Panc1 (cell line): ENCODE measurements at regions not wholly inside any gene's neighbourhood (a gene's known extent, or its start where the extent isn't known, plus 50 kb on each side); places are given as distances from the start of the nearest gene placed in this dataset.

ENCODE experiments used
- ATAC-seq: fragments of 200-7000 bp; cut with Tn5 transposase; 2 replicates; pipeline ENCODE4 v1.9.1; 2020; ENCODE audit warnings: mild to moderate bottlenecking, moderate library complexity
- BruUV-seq: library from RNA; stranded (reverse); fragments of 400-500 nt; replicated peaks from 2 replicates; lab custom pipeline; 2021; lab: Mats Ljungman, UMichigan
- CTCF ChIA-PET: fragments of 300-600 bp; sonication (Branson Sonifier 250); formaldehyde crosslinking; loops from one replicate; lab custom pipeline; 2022; ENCODE audit warnings: antibody characterized with exemption; lab: Charles Lee
- POLR2A ChIA-PET: fragments of 300-600 bp; sonication (Branson Sonifier 250); formaldehyde crosslinking; loops from one replicate; lab custom pipeline; 2022; ENCODE audit warnings: antibody characterized with exemption; lab: Charles Lee
- DNase-seq: peaks from one replicate; pipeline ENCODE4 v3.0.0-alpha.2; 2010; ENCODE audit warnings: low read depth, low spot score
- H3K27ac ChIP-seq: 2 replicates; pipeline ENCODE4 v1.5.1; 2011; ENCODE audit warnings: mild to moderate bottlenecking, low read length, inconsistent platforms
- H3K27me3 ChIP-seq: fragments of 200-500 bp; sonication (Bioruptor generic); 2 replicates; pipeline ENCODE4 v1.6.0; 2014; ENCODE audit warnings: low read length, inconsistent platforms; ENCODE audit not compliant: control insufficient read depth, insufficient read depth
- H3K36me3 ChIP-seq: fragments of 200-500 bp; sonication (Bioruptor generic); 2 replicates; pipeline ENCODE4 v1.5.1; 2014; ENCODE audit warnings: inconsistent platforms, mild to moderate bottlenecking, low read length, moderate library complexity; ENCODE audit not compliant: control insufficient read depth, insufficient read depth
- H3K4me1 ChIP-seq: 2 replicates; pipeline ENCODE4 v1.5.1; 2011; ENCODE audit warnings: inconsistent platforms, mild to moderate bottlenecking, low read length, moderate library complexity; ENCODE audit not compliant: control insufficient read depth, insufficient read depth
- H3K4me3 ChIP-seq, 2 experiments: 2 replicates each; pipeline ENCODE4 v1.5.1; 2011 to 2012; ENCODE audit warnings: low read depth in 2 of 2, low read length in 2 of 2, mild to moderate bottlenecking in 2 of 2, inconsistent platforms in 1 of 2, moderate library complexity in 1 of 2
- H3K9me3 ChIP-seq: fragments of 200-500 bp; sonication (Bioruptor generic); 2 replicates; pipeline ENCODE4 v1.5.1; 2014; ENCODE audit warnings: low read depth, mild to moderate bottlenecking, inconsistent platforms, low read length, moderate library complexity; ENCODE audit not compliant: control insufficient read depth, insufficient read depth
- CTCF ChIP-seq: fragments of 450-650 bp; IDR thresholded peaks from 2 replicates; pipeline ENCODE4 v1.5.1; 2017; ENCODE audit warnings: mild to moderate bottlenecking
- POLR2AphosphoS5 ChIP-seq: IDR thresholded peaks from 2 replicates; pipeline ENCODE4 v1.6.1; 2012; ENCODE audit warnings: mild to moderate bottlenecking, low read depth, low read length, moderate library complexity
- REST ChIP-seq, 2 experiments: IDR thresholded peaks; 2 replicates each; pipeline ENCODE4 v1.6.1; 2011 to 2012; ENCODE audit warnings: low read depth in 2 of 2, control low read depth in 1 of 2, low read length in 1 of 2, mild to moderate bottlenecking in 1 of 2, moderate library complexity in 1 of 2; ENCODE audit not compliant: insufficient read depth in 1 of 2
- SIN3A ChIP-seq: IDR thresholded peaks from 2 replicates; pipeline ENCODE4 v1.6.1; 2012; ENCODE audit warnings: low read depth, mild to moderate bottlenecking, low read length, moderate library complexity, borderline replicate concordance; ENCODE audit not compliant: insufficient read depth
- TCF7L2 ChIP-seq: IDR thresholded peaks from 2 replicates; pipeline ENCODE4 v1.6.1; 2011; ENCODE audit warnings: mild to moderate bottlenecking, low read depth, low read length, inconsistent platforms
- in situ Hi-C: cut with HindIII; loops from 2 replicates; pipeline ENCODE4 v1.10.0; 2016; ENCODE audit warnings: low sequenced_read_pairs, low pct_unique_long_range_greater_than_20kb
- intact Hi-C: fragments of 100-400 bp; cut with micrococcal nuclease; formaldehyde crosslinking; loops from one replicate; pipeline ENCODE4 v1.10.0; 2022; ENCODE audit not compliant: unreplicated experiment

GRCh38 chr4:132982151-132982550 is 166.9 kb upstream of the PCDH10 start:
- Histone ChIP-seq H3K36me3 (no peaks in the 10 kb centered on the region), H3K4me3 (no peak overlapping the region), H3K4me1 (no peaks in the 10 kb centered on the region), H3K9me3 (no peaks in the 10 kb centered on the region), H3K27me3 (no peaks in the 10 kb centered on the region), H3K27ac (no peak overlapping the region)
- in situ Hi-C loops (no loop called here), intact Hi-C loops (no loop called here)
- ChIA-PET POLR2A (interaction anchor here (0.7 kb wide), 1 partner anchor 67 kb away, joined by 3 read pairs; no protein-coding TSS in a partner anchor), CTCF (no interaction called here)
- DNase-seq (no peak), ATAC-seq (no peak)
- no TSS peak for BruUV-seq
- TF ChIP-seq POLR2AphosphoS5 = no peak
- TF ChIP-seq REST (IDR thresholded peaks at IDR 0.05; ENCODE audit: insufficient read depth in 1 of 2, low read depth in 2 of 2, low read length in 1 of 2) = no peak
- no peak for TF ChIP-seq TCF7L2
- no peak for TF ChIP-seq CTCF
- no peak for TF ChIP-seq SIN3A

- ChIA-PET CTCF (no interaction called here), POLR2A (no interaction called here)
- no peak for DNase-seq
- Histone ChIP-seq H3K36me3 (no peaks in the 10 kb centered on the region), H3K27me3 (no peaks in the 10 kb centered on the region), H3K4me3 (no peak overlapping the region), H3K4me1 (no peaks in the 10 kb centered on the region), H3K27ac (no peak overlapping the region), H3K9me3 (no peaks in the 10 kb centered on the region)
- in situ Hi-C loops = no loop called here
- ATAC-seq = no peak
- TF ChIP-seq SIN3A (no peak), REST (IDR thresholded peaks at IDR 0.05; ENCODE audit: insufficient read depth in 1 of 2, low read depth in 2 of 2, low read length in 1 of 2) (no peak), CTCF (no peak), POLR2AphosphoS5 (no peak), TCF7L2 (no peak)
- no TSS peak for BruUV-seq
- intact Hi-C loops = no loop called here
Observed at GRCh38 chr4:132991111-132991510, 158.0 kb upstream of the PCDH10 start.
